ENCODE measurements at regions not wholly inside any gene's neighbourhood (a gene's known extent, or its start where the extent isn't known, plus 50 kb on each side); places are given as distances from the start of the nearest gene placed in this dataset.

GRCh38 chr12:97093187-97093683, 186.2 kb downstream of the NEDD1 start:
- no peak for DNase-seq (ENCODE audit: low spot score)

DNA sequence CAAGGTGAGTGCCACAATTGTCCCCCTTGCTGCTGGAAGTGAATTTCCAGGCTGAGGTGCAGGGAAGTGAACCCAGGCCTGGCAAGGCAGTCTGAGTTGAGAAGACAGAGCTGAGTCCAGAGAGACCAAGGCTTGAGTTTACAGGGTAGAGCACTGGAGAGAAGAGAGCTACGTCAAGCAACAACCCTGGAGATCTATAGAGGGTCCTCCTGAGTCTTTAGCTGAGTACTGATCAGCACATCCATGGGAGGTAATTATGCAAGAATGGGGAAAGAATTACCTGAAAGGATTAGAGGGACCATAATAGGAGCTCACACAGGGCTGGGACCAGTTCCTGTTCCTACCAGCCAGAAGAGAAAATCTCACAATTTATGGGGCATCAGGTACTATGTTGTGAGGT, 190.7 kb downstream of the NEDD1 start:
- DNase-seq (ENCODE audit: low spot score): no peak

GRCh38 chr12:97109441-97109840, 202.4 kb downstream of the NEDD1 start:
- DNase-seq (ENCODE audit: low spot score): no peak

- no peak for DNase-seq (ENCODE audit: low spot score)
Observed at GRCh38 chr12:97112136-97112535, 205.1 kb downstream of the NEDD1 start.

DNA sequence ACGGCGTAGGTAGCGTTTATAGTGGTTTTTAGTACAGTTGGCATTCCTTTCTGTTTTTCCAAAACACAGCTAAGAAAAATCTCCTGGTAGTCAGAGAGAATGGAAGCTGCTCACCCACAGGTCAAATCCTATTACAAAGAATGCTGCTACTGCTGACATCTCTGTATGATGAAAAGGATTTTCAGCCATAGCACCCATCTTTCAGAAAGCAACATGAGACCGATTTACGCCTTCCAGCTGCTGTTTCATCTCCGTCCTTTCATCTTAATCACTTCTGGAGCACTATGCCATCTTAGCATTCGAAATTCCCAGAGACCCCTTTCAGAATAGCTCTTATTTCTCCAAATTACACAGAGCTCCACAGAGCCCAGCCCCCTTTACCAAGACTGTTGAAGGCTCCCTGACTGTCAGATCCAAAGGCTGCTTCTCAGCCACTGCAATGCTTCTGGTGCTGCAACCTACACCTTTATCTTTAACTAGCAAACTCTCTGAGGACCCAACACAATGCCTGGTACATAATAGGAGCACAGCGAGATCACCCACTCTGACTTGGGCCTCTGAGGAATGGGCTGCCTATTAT, 211.8 kb downstream of the NEDD1 start:
- DNase-seq (ENCODE audit: low spot score): no peak

- no peak for DNase-seq (ENCODE audit: low spot score)
Observed at GRCh38 chr12:97127061-97127460, 220.0 kb downstream of the NEDD1 start.

DNA sequence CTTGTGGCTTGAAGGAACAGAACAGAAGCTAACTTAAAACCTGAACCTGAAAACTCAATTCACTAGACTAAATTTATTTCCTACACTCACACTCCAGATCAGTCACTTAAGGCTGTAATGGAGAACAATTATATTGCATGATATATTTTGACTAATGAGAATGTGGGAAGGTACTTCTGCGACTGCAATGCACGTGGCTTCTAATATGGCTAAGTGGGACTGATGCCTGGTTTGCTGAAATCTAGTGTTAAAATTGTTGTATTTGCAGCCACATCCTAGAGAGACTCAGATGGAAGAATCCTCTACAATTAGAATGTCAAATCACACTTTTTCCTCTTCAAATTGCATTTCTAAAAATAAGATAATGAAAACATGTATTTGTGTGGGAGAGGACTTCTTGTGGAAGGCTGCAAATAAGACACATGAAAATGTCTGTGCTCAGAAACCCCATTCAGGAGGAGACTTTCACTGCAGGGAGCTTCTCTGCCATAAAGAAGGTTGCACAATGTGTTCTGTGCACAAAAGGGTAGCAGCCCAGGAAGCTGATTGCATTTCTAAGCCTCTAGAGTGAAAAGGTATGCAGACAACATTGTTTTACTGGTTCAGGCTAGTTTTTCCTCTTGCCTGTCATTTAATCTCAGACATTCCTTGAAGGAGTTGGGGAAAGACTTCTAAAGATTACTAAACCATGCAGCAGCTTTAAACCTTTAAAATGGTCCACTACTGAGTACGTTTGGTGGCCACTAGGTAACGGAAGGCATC, 224.3 kb downstream of the NEDD1 start:
- no peak for DNase-seq (ENCODE audit: low spot score)

- DNase-seq (ENCODE audit: low spot score): no peak
Observed at GRCh38 chr12:97132270-97132669, 225.2 kb downstream of the NEDD1 start.

- no peak for DNase-seq (ENCODE audit: low spot score)
Observed at GRCh38 chr12:97134495-97134894, 227.4 kb downstream of the NEDD1 start.

GRCh38 chr12:97140355-97140754, 233.3 kb downstream of the NEDD1 start:
- no peak for DNase-seq (ENCODE audit: low spot score)

DNA sequence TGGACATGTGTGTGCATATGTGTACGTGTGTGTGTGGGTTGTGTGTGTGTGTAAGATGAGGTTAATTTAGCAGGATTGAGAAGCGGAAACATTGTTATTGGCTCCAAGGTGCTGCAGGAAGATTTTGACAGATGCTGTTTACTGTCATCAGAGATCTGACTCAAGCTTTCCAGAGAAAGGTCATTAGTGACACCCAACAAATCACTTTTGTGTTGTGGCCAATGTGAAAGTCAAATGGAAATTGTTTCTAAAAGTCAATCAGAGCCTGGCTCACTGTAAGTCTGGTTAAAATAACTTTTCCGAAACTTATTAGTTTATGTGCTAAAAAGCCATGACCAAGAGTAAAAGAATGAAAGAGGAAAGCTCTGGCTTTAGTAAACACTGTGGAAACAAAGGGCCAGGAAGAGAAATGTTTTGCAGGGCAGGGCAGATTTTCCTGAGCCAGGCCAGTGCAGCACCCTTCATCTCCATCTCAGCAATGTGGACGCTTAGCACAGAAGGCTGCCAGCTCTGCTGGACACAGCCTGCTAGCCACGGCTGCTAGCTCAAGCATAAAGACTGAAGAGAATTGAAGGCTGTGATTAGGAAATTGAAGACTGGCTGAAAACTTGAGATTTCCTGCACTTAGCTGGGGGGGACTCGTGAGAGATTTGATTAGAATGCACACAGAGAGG, 235.8 kb downstream of the NEDD1 start:
- no peak for DNase-seq (ENCODE audit: low spot score)

GRCh38 chr12:97148941-97149559, 242.0 kb downstream of the NEDD1 start:
- DNase-seq (ENCODE audit: low spot score): peak; percentile 45

DNA sequence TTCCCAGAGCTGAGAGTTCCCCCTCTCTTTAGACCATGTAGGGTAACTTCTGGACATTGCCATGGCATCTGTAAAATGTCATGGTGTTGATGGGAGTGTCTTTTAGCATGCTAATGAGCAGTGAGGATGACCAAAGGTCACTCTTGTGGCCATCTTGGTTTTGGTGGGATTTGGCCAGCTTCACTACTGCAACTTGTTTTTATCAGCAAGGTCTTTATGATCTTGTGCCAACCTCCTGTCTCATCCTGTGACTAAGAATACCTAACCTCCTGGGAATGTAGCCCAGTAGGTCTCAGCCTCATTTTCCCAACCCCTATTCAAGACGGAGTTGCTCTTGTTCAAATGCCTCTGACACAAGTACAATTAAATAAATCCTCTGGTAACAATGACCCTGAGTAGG, 244.4 kb downstream of the NEDD1 start:
- peak; percentile 53 for DNase-seq (ENCODE audit: low spot score)

GRCh38 chr12:97159377-97159776, 252.3 kb downstream of the NEDD1 start:
- no peak for DNase-seq (ENCODE audit: low spot score)

DNA sequence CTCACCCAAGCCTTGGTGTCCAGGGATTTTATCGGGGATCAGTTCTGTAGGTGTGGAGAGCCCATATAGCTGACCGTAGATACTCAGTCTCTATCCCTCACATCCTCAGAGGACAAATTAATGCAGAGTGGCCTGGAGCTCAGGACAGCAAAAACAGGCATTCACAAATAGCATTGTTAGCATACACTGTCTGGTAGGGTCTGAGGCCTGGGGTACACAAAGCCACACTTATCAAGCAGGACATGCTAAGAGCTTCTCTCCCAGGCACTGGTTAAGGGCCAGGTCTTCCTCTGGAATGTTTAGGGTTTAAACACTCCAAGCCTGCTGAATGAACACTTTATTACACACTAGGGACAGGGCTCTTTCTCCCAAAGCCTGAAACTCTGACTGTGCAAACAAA, 253.2 kb downstream of the NEDD1 start:
- no peak for DNase-seq (ENCODE audit: low spot score)

GRCh38 chr12:97162173-97162572, 255.1 kb downstream of the NEDD1 start:
- DNase-seq (ENCODE audit: low spot score): no peak

DNA sequence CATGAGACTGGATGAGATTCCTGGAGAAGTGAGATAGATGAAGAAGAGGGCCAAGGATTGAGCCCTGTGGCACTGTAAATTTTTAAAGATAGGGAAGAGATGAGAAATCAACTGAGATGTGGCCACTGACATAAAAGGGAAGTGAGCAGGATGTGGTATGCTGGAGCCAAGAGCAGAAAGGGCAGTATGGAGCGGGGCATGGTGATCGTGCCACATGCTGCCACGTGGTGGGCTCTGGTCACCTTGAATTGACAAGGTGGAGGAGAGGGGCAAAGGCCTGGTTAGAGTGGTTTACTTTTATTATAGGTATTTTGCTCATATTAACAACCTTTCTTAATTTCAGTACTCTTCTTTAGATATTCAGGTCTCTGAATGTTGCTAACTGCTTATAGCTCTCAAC, 257.9 kb downstream of the NEDD1 start:
- no peak for DNase-seq (ENCODE audit: low spot score)

GRCh38 chr12:97167598-97167997, 260.5 kb downstream of the NEDD1 start:
- no peak for DNase-seq (ENCODE audit: low spot score)

DNA sequence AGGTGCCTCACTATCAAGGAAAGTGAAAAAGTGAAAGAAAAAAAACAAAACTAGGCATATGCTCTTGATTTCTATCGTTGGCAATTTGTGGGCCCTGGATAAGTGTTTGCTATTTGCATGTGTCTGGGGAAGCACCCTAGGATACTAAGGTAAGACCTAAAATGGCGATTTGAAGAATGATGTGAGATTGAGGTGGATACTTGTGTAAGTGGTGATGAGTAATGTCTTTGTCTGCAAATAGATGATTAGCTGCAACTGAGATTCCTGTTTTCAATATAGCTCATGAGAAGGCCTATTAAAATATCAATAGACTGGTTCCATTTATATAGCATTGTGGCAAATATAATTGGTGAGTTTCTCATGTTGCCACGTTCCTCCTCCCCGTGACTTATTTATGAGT, 261.7 kb downstream of the NEDD1 start:
- no peak for DNase-seq (ENCODE audit: low spot score)

DNA sequence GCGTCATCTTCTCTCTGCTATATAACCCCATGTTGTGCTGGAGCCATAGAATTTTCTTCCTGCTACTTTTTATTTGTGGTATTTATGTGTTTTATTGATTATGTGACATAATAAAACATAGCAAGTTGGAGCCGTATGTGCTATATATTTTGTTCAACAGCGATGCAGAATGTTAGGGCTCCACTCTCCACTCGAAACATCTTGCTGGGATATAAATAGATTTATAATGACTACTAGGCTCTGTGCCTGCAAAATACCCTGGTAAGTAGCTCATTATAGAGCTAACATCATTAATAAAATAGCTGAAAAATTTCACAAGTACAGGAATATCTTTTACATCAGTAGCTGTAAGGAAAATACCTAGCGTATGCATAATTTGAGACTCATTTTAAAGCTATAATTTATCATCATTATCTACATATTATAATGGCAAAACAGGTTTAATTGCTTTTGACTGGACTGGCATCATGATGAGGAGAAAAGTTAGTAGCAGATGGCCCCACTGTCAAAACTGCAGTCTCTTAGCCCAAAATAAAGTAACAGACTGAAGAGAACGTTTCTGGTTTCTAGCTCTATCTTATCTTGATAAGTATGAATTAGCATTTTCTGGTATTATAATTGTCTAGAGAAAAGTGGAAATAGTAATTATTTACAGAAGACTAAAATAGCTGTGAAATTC, 263.0 kb downstream of the NEDD1 start:
- DNase-seq (ENCODE audit: low spot score): no peak

DNA sequence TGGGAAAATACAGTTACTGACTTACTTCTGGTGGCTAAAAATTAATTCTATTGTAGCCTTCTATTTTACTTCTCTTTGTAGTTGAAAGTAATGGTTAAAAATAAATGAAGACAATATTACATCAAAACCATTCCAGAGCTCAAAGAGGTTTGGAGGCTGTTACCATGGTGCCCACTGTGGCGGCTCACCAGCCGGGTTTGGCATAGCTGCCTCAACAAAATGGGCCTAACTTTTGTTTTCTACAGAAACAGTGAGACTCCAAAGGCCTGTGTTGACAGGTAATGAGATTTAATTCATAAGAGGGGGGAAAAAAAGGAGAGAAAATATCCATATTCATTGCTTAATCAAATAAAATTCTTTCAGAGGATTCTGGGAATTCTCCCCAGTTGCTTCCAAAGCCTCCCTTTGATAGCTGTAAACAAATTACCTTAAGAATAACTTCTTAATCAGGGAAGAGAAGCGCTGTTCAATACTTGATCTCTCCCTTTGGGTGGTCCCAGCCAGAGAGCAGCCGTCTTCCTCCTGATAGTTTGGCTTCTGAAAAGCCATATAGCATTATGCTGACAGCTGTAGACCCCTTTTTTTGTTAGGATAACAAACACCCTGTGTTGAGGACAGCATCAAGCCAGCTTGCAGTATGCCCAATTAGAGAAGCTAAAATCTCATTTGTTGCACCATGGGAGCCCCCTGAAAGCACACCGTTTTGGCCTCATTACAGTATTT, 266.8 kb downstream of the NEDD1 start:
- no peak for DNase-seq (ENCODE audit: low spot score)

- peak; percentile 5 for DNase-seq (ENCODE audit: low spot score)
Observed at GRCh38 chr12:97177481-97177880, 270.4 kb downstream of the NEDD1 start.

All from LoVo (cell line).